Dermis blood vessel endothelial cell (primary cell): ENCODE measurements at regions not wholly inside any gene's neighbourhood (a gene's known extent, or its start where the extent isn't known, plus 50 kb on each side); places are given as distances from the start of the nearest gene placed in this dataset.

Source experiments
- DNase-seq: peaks from one replicate; pipeline ENCODE4 v3.0.0; 2010

- DNase-seq = peak; percentile 60
These were observed 57.3 kb upstream of the USP51 start for GRCh38 chrX:55546956-55547355.
